ENCODE measurements at regions not wholly inside any gene's neighbourhood (a gene's known extent, or its start where the extent isn't known, plus 50 kb on each side); places are given as distances from the start of the nearest gene placed in this dataset.

DNA sequence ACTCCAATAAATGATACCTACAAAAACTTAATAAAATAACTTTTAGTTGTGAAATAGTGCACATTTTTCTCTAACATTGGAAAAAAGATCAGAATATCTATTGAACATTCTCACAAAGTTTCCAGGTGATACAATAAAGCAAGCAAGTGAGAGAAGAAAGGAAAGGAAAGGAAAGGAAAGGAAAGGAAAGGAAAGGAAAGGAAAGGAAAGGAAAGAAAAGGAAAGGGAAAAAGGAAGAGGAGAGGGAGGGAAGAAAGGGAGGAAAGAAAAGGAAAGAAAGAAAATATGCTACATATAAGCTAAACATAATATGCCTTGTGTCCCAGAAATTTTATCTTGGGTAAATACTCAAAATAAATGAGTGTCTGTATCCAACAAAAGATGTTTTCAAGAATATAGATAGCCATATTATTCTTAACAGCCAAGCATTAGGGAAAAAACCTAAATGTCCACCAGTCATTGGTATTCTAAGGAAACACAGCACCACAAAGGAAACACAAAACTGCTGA lies 510.2 kb upstream of the ZWINT start:
- no peak for DNase-seq (ENCODE audit: low read depth)
- TF ChIP-seq, protein P1, sequence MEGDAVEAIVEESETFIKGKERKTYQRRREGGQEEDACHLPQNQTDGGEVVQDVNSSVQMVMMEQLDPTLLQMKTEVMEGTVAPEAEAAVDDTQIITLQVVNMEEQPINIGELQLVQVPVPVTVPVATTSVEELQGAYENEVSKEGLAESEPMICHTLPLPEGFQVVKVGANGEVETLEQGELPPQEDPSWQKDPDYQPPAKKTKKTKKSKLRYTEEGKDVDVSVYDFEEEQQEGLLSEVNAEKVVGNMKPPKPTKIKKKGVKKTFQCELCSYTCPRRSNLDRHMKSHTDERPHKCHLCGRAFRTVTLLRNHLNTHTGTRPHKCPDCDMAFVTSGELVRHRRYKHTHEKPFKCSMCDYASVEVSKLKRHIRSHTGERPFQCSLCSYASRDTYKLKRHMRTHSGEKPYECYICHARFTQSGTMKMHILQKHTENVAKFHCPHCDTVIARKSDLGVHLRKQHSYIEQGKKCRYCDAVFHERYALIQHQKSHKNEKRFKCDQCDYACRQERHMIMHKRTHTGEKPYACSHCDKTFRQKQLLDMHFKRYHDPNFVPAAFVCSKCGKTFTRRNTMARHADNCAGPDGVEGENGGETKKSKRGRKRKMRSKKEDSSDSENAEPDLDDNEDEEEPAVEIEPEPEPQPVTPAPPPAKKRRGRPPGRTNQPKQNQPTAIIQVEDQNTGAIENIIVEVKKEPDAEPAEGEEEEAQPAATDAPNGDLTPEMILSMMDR (IDR thresholded peaks at IDR 0.05; ENCODE audit: low read length, missing control alignments), result no peak

DNA sequence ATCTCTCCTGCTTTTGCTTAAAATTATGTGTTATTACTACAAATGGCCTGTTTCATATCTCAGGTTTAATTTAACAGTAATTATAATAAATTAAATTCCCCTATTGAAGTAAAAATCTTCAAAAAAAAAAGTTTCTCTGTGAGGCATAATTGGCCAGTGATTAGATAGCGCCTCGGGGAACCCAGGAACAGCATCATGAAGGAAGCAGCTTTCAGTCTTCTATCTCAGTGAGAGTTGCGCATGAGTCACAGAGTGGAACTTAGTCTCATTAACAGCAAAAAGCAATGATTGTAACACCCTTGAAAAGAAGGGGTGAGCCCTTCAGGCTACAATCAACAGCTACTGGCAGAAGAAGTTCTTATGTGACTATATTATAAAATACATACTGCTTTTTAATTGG lies 506.2 kb upstream of the ZWINT start:
- H3K4me3 ChIP-seq (replicated peaks; ENCODE audit: low read depth, low read length), result no peak overlapping the region
- DNase-seq (ENCODE audit: low read depth), result no peak
- TF ChIP-seq, protein P1 (IDR thresholded peaks at IDR 0.05; ENCODE audit: low read length, missing control alignments), result no peak

More for the DNA sequence above, 510.2 kb upstream of the ZWINT start:
- H3K4me3 ChIP-seq (replicated peaks; ENCODE audit: low read depth, low read length), result no peak overlapping the region

DNA sequence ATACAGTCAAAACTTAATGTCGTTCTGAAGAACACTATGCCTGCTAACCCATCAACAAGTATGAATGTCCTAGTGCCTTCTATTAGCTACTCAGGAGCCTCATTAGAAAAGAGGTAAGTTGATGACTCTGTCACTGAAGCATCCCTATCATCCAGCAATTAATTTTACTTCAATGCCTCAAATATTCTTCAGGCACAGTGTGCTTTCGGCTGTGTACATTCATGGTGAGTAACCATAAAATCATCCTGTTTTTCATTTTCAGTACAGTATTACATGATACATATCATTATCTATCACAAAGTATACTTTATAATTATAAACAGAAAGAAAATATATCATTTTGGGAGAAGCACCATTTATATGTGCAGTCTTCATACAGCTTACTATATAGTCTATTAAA lies 495.5 kb upstream of the ZWINT start:
- no peak for DNase-seq (ENCODE audit: low read depth)
- no peak overlapping the region for H3K4me3 ChIP-seq (replicated peaks; ENCODE audit: low read depth, low read length)
- TF ChIP-seq, protein P1 (IDR thresholded peaks at IDR 0.05; ENCODE audit: low read length, missing control alignments), result no peak

DNA sequence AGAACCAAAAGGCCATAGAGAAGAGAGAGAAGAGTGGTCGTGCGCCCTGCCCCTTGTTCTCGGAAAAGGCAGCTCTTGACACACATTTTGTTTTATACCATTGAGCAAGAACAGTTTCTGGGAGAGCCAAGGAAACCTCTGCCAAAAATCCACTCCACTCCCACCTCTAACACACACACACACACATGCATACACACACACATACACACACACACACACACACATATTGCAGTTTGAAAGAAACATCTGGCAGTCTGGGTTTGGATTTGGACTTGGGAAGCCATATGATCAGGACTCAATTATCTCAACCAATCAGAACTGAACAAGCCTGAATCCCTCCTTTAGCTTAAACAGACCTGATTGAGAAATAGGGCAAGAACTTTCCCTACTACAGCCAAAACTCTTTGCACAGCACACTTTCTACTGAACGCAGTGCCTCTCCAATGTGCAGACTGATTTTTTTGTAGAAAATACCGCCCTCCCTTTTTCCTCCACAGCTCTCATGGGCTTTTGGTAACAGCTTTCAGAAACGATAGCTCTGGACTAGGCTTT lies 484.0 kb upstream of the ZWINT start:
- TF ChIP-seq, protein P1 (IDR thresholded peaks at IDR 0.05; ENCODE audit: low read length, missing control alignments), result no peak

DNA sequence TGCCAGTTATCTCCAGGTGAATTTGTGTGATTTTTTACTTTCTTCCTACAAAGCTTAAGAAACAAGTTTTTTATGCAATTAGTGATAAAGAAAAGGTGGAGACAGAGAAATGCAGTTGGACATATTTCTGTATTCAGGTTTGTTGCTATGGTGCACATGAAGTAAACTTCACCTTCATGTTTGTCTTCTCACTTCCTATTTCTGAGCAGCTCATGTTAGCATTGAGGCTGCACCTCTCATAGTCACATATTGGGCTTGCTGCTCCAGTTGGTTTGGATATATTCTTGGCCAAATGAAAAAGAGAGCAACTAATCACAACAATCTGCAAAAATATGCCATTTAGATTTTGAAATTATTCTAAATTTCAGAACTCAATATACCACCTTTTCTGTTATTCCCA lies 475.6 kb upstream of the ZWINT start:
- H3K4me3 ChIP-seq (replicated peaks; ENCODE audit: low read depth, low read length), result no peak overlapping the region
- no peak for DNase-seq (ENCODE audit: low read depth)
- TF ChIP-seq, protein P1 (IDR thresholded peaks at IDR 0.05; ENCODE audit: low read length, missing control alignments), result no peak

More for the DNA sequence above, 484.0 kb upstream of the ZWINT start:
- H3K4me3 ChIP-seq (replicated peaks; ENCODE audit: low read depth, low read length), result no peak overlapping the region
- no peak for DNase-seq (ENCODE audit: low read depth)

DNA sequence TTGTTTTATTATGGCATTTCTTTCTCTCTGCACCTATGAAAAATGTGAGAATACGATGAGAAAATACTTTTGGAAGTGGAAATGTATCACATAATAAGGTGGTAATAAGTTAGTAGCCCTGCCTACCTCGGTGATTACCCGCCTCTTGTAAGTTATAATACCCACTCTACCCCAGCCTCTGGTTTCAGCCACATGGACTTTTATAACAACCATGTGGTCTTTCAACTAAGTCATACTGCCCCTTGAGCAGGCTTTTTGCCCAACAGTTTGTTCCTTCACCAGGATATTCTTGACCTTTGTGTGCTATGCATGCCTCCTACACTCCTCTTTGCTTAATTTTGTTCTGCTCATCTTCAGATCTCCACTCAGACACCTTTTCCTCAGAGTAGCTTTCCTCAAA lies 470.6 kb upstream of the ZWINT start:
- TF ChIP-seq, protein P1 (IDR thresholded peaks at IDR 0.05; ENCODE audit: low read length, missing control alignments), result no peak
- H3K4me3 ChIP-seq (replicated peaks; ENCODE audit: low read depth, low read length), result no peak overlapping the region
- no peak for DNase-seq (ENCODE audit: low read depth)

DNA sequence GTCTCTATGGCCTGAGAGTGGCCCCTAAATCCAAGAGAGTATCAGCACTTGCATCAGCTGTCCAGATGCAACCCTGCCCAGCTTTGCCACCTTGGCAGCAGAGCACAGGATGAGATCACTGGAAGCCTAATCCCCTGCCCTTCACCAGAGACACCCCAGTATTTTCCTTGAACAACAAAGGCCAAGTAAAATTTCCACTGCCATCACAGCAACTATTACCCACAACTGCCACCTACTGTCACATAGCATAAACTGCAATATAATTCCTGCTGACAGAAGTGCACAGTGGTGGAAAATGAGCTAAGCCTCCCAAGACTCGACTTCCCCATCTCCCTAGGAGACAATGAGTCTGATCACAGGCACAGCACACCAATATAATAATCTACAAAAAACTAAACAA lies 462.8 kb upstream of the ZWINT start:
- no peak for DNase-seq (ENCODE audit: low read depth)
- no peak overlapping the region for H3K4me3 ChIP-seq (replicated peaks; ENCODE audit: low read depth, low read length)
- TF ChIP-seq, protein P1 (IDR thresholded peaks at IDR 0.05; ENCODE audit: low read length, missing control alignments), result no peak
